ENCODE measurements at regions not wholly inside any gene's neighbourhood (a gene's known extent, or its start where the extent isn't known, plus 50 kb on each side); places are given as distances from the start of the nearest gene placed in this dataset.

GRCh38 chr5:35417040-35417439 lies 186.8 kb upstream of the PRLR start:
- Mint-ChIP-seq H3K36me3 (ENCODE audit: low read depth) (no peaks in the 10 kb centered on the region), H3K27ac (no peak overlapping the region), H3K27me3 (peaks cover 19% of the 10 kb centered on the region), H3K9me3 (ENCODE audit: low read depth) (peaks cover 9% of the 10 kb centered on the region), H3K4me1 (no peaks in the 10 kb centered on the region), H3K4me3 (no peak overlapping the region)
- DNase-seq (no peak), ATAC-seq (no peak)
- intact Hi-C loops (cut with DNase I, micrococcal nuclease) = no loop called here
- ChIA-PET CTCF (interaction anchor here (1.1 to 1.2 kb wide), 3 partner anchors 10 to 31 kb away, joined by 3 to 6 read pairs (median 3); no protein-coding TSS in a partner anchor), POLR2A (interaction anchor here (0.6 kb wide), 1 partner anchor 317 kb away, joined by 5 read pairs; no protein-coding TSS in a partner anchor)

GRCh38 chr5:35416217-35416988 lies 186.1 kb upstream of the PRLR start:
- no peak overlapping the region for H3K27ac Mint-ChIP-seq
- no peak for DNase-seq
- intact Hi-C loops (cut with DNase I, micrococcal nuclease) = no loop called here

GRCh38 chr5:35415309-35415708 lies 185.0 kb upstream of the PRLR start:
- H3K4me3 Mint-ChIP-seq = no peak overlapping the region
- CTCF ChIA-PET = interaction anchor here (1.9 kb wide), 1 partner anchor 9 kb away, joined by 5 read pairs; no protein-coding TSS in a partner anchor
- peaks cover 17% of the 10 kb centered on the region for H3K27me3 Mint-ChIP-seq
- DNase-seq (no peak), ATAC-seq (no peak)
- POLR2A ChIA-PET = no interaction called here
- peaks cover 11% of the 10 kb centered on the region for H3K9me3 Mint-ChIP-seq (ENCODE audit: low read depth)
- no peaks in the 10 kb centered on the region for H3K36me3 Mint-ChIP-seq (ENCODE audit: low read depth)
- H3K4me1 Mint-ChIP-seq = no peaks in the 10 kb centered on the region
- H3K27ac Mint-ChIP-seq = no peak overlapping the region
- intact Hi-C loops (cut with DNase I, micrococcal nuclease) = no loop called here

More at GRCh38 chr5:35416217-35416988, 186.1 kb upstream of the PRLR start:
- no peak for ATAC-seq
- CTCF ChIA-PET = interaction anchor here (1.1 to 1.9 kb wide), 3 partner anchors 8 to 32 kb away, joined by 3 to 5 read pairs (median 3); no protein-coding TSS in a partner anchor
- Mint-ChIP-seq H3K4me3 (no peak overlapping the region), H3K9me3 (ENCODE audit: low read depth) (peaks cover 9% of the 10 kb centered on the region), H3K27me3 (peaks cover 16% of the 10 kb centered on the region), H3K4me1 (no peaks in the 10 kb centered on the region), H3K36me3 (ENCODE audit: low read depth) (no peaks in the 10 kb centered on the region)
- POLR2A ChIA-PET = no interaction called here

GRCh38 chr5:35409361-35409760 lies 179.1 kb upstream of the PRLR start:
- peaks cover 17% of the 10 kb centered on the region for H3K27me3 Mint-ChIP-seq
- no peaks in the 10 kb centered on the region for H3K4me1 Mint-ChIP-seq
- no peak overlapping the region for H3K27ac Mint-ChIP-seq
- ATAC-seq = no peak
- no peak overlapping the region for H3K4me3 Mint-ChIP-seq
- DNase-seq = no peak
- H3K9me3 Mint-ChIP-seq (ENCODE audit: low read depth) = peaks cover 11% of the 10 kb centered on the region
- POLR2A ChIA-PET = no interaction called here
- CTCF ChIA-PET = no interaction called here
- H3K36me3 Mint-ChIP-seq (ENCODE audit: low read depth) = no peaks in the 10 kb centered on the region
- intact Hi-C loops (cut with DNase I, micrococcal nuclease) = no loop called here

GRCh38 chr5:35408146-35408545 lies 177.9 kb upstream of the PRLR start:
- Mint-ChIP-seq H3K4me1 (no peaks in the 10 kb centered on the region), H3K36me3 (ENCODE audit: low read depth) (no peaks in the 10 kb centered on the region), H3K27ac (no peak overlapping the region), H3K9me3 (ENCODE audit: low read depth) (peaks cover 9% of the 10 kb centered on the region), H3K4me3 (no peak overlapping the region), H3K27me3 (peaks cover 15% of the 10 kb centered on the region)
- no peak for DNase-seq
- intact Hi-C loops (cut with DNase I, micrococcal nuclease) = no loop called here
- ChIA-PET POLR2A (no interaction called here), CTCF (no interaction called here)
- ATAC-seq = no peak

GRCh38 chr5:35407697-35408096 lies 177.4 kb upstream of the PRLR start:
- Mint-ChIP-seq H3K27ac (no peak overlapping the region), H3K27me3 (peaks cover 14% of the 10 kb centered on the region), H3K36me3 (ENCODE audit: low read depth) (no peaks in the 10 kb centered on the region), H3K4me3 (no peak overlapping the region), H3K4me1 (no peaks in the 10 kb centered on the region), H3K9me3 (ENCODE audit: low read depth) (peaks cover 4% of the 10 kb centered on the region)
- CTCF ChIA-PET = no interaction called here
- POLR2A ChIA-PET = no interaction called here
- ATAC-seq = no peak
- intact Hi-C loops (cut with DNase I, micrococcal nuclease) = no loop called here
- no peak for DNase-seq

- POLR2A ChIA-PET = no interaction called here
- no peak overlapping the region for H3K4me3 Mint-ChIP-seq
- H3K27ac Mint-ChIP-seq = no peak overlapping the region
- CTCF ChIA-PET = no interaction called here
- ATAC-seq (no peak), DNase-seq (no peak)
- no peaks in the 10 kb centered on the region for H3K4me1 Mint-ChIP-seq
- intact Hi-C loops (cut with DNase I, micrococcal nuclease) = no loop called here
- no peaks in the 10 kb centered on the region for H3K36me3 Mint-ChIP-seq (ENCODE audit: low read depth)
- peaks cover under 1% of the 10 kb centered on the region for H3K9me3 Mint-ChIP-seq (ENCODE audit: low read depth)
- peaks cover 9% of the 10 kb centered on the region for H3K27me3 Mint-ChIP-seq
Measured at GRCh38 chr5:35405938-35406337, 175.7 kb upstream of the PRLR start.

- ATAC-seq = no peak
- H3K9me3 Mint-ChIP-seq (ENCODE audit: low read depth) = no peaks in the 10 kb centered on the region
Measured at GRCh38 chr5:35404701-35405100, 174.4 kb upstream of the PRLR start.

GRCh38 chr5:35393901-35394300 lies 163.6 kb upstream of the PRLR start:
- ChIA-PET POLR2A (no interaction called here), CTCF (no interaction called here)
- ATAC-seq = no peak
- H3K36me3 Mint-ChIP-seq (ENCODE audit: low read depth) = no peaks in the 10 kb centered on the region
- no peaks in the 10 kb centered on the region for H3K4me1 Mint-ChIP-seq
- H3K9me3 Mint-ChIP-seq (ENCODE audit: low read depth) = peaks cover 9% of the 10 kb centered on the region
- intact Hi-C loops (cut with DNase I, micrococcal nuclease) = no loop called here
- H3K4me3 Mint-ChIP-seq = no peak overlapping the region
- DNase-seq = no peak
- no peak overlapping the region for H3K27ac Mint-ChIP-seq
- peaks cover 14% of the 10 kb centered on the region for H3K27me3 Mint-ChIP-seq

More at GRCh38 chr5:35404701-35405100, 174.4 kb upstream of the PRLR start:
- no peak overlapping the region for H3K27ac Mint-ChIP-seq
- H3K4me1 Mint-ChIP-seq = no peaks in the 10 kb centered on the region
- no peaks in the 10 kb centered on the region for H3K36me3 Mint-ChIP-seq (ENCODE audit: low read depth)
- ChIA-PET CTCF (interaction anchor here (0.9 to 1.5 kb wide), 2 partner anchors 17 to 32 kb away, joined by 4 read pairs; no protein-coding TSS in a partner anchor), POLR2A (no interaction called here)
- peaks cover 8% of the 10 kb centered on the region for H3K27me3 Mint-ChIP-seq
- H3K4me3 Mint-ChIP-seq = no peak overlapping the region
- intact Hi-C loops (cut with DNase I, micrococcal nuclease) = no loop called here
- DNase-seq = no peak

GRCh38 chr5:35384658-35385057 lies 154.4 kb upstream of the PRLR start:
- H3K9me3 Mint-ChIP-seq (ENCODE audit: low read depth) = no peaks in the 10 kb centered on the region
- intact Hi-C loops (cut with DNase I, micrococcal nuclease) = no loop called here
- DNase-seq (no peak), ATAC-seq (no peak)
- ChIA-PET CTCF (interaction anchor here (0.7 kb wide), 1 partner anchor 36 kb away, joined by 5 read pairs; no protein-coding TSS in a partner anchor), POLR2A (no interaction called here)
- no peaks in the 10 kb centered on the region for H3K4me1 Mint-ChIP-seq
- no peak overlapping the region for H3K4me3 Mint-ChIP-seq
- H3K27me3 Mint-ChIP-seq = peaks cover 20% of the 10 kb centered on the region
- H3K36me3 Mint-ChIP-seq (ENCODE audit: low read depth) = no peaks in the 10 kb centered on the region
- H3K27ac Mint-ChIP-seq = no peak overlapping the region

- Mint-ChIP-seq H3K4me1 (no peaks in the 10 kb centered on the region), H3K36me3 (ENCODE audit: low read depth) (no peaks in the 10 kb centered on the region)
Measured at GRCh38 chr5:35383041-35383440, 152.8 kb upstream of the PRLR start.

GRCh38 chr5:35377653-35378052 lies 147.4 kb upstream of the PRLR start:
- H3K4me1 Mint-ChIP-seq = no peaks in the 10 kb centered on the region
- H3K36me3 Mint-ChIP-seq (ENCODE audit: low read depth) = no peaks in the 10 kb centered on the region
- no peak for ATAC-seq
- intact Hi-C loops (cut with DNase I, micrococcal nuclease) = no loop called here
- POLR2A ChIA-PET = no interaction called here
- no peaks in the 10 kb centered on the region for H3K9me3 Mint-ChIP-seq (ENCODE audit: low read depth)
- H3K27me3 Mint-ChIP-seq = peaks cover 16% of the 10 kb centered on the region
- CTCF ChIA-PET = interaction anchor here (1.2 kb wide), 1 partner anchor 701 kb away, joined by 3 read pairs; no protein-coding TSS in a partner anchor
- DNase-seq = no peak
- H3K4me3 Mint-ChIP-seq = no peak overlapping the region
- no peak overlapping the region for H3K27ac Mint-ChIP-seq

More at GRCh38 chr5:35383041-35383440, 152.8 kb upstream of the PRLR start:
- no peak overlapping the region for H3K27ac Mint-ChIP-seq
- H3K9me3 Mint-ChIP-seq (ENCODE audit: low read depth) = no peaks in the 10 kb centered on the region
- CTCF ChIA-PET = interaction anchor here (1.4 kb wide), 1 partner anchor 10 kb away, joined by 4 read pairs; no protein-coding TSS in a partner anchor
- intact Hi-C loops (cut with DNase I, micrococcal nuclease) = no loop called here
- POLR2A ChIA-PET = no interaction called here
- ATAC-seq = no peak
- H3K4me3 Mint-ChIP-seq = no peak overlapping the region
- DNase-seq = no peak
- peaks cover 21% of the 10 kb centered on the region for H3K27me3 Mint-ChIP-seq
